Globus pallidus (tissue), 1 donor: ENCODE measurements at regions not wholly inside any gene's neighbourhood (a gene's known extent, or its start where the extent isn't known, plus 50 kb on each side); places are given as distances from the start of the nearest gene placed in this dataset.
"Not testable (repeated sequence)": the region's sequence is repeated elsewhere in the genome, so short reads cannot be mapped to it uniquely, and the experiment has no call there.

Experiments
- DNase-seq: peaks from one replicate; pipeline ENCODE4 v3.0.0-alpha.2; 2015; ENCODE audit warnings: low spot score

GRCh38 chr15:20473465-20473864, 68.1 kb downstream of the GOLGA6L6 start:
- not testable (repeated sequence) for DNase-seq

GRCh38 chr15:20472983-20473382, 68.6 kb downstream of the GOLGA6L6 start:
- DNase-seq = not testable (repeated sequence)

GRCh38 chr15:20470810-20471209, 70.8 kb downstream of the GOLGA6L6 start:
- DNase-seq = not testable (repeated sequence)

GRCh38 chr15:20441138-20441537, 100.5 kb downstream of the GOLGA6L6 start:
- DNase-seq = not testable (repeated sequence)

- not testable (repeated sequence) for DNase-seq
Measured at GRCh38 chr15:20440390-20440789, 101.2 kb downstream of the GOLGA6L6 start.

- not testable (repeated sequence) for DNase-seq
Measured at GRCh38 chr15:20439111-20439510, 102.5 kb downstream of the GOLGA6L6 start.

- not testable (repeated sequence) for DNase-seq
Measured at GRCh38 chr15:20438255-20438654, 103.3 kb downstream of the GOLGA6L6 start.

GRCh38 chr15:20433468-20433867, 108.1 kb downstream of the GOLGA6L6 start:
- not testable (repeated sequence) for DNase-seq

- DNase-seq = not testable (repeated sequence)
Measured at GRCh38 chr15:20430495-20430894, 111.1 kb downstream of the GOLGA6L6 start.

GRCh38 chr15:20420710-20421109, 120.9 kb downstream of the GOLGA6L6 start:
- DNase-seq = not testable (repeated sequence)

GRCh38 chr15:20416618-20417017, 125.0 kb downstream of the GOLGA6L6 start:
- DNase-seq = not testable (repeated sequence)

GRCh38 chr15:20409667-20410198, 131.9 kb downstream of the GOLGA6L6 start:
- not testable (repeated sequence) for DNase-seq

GRCh38 chr15:20409247-20409646, 132.4 kb downstream of the GOLGA6L6 start:
- no peak for DNase-seq

GRCh38 chr15:20407553-20407952, 134.0 kb downstream of the GOLGA6L6 start:
- DNase-seq = no peak

GRCh38 chr15:20404571-20404970, 137.0 kb downstream of the GOLGA6L6 start:
- not testable (repeated sequence) for DNase-seq

GRCh38 chr15:20402586-20402985, 139.0 kb downstream of the GOLGA6L6 start:
- DNase-seq = not testable (repeated sequence)

- not testable (repeated sequence) for DNase-seq
Measured at GRCh38 chr15:20401058-20401457, 140.5 kb downstream of the GOLGA6L6 start.

- DNase-seq = not testable (repeated sequence)
Measured at GRCh38 chr15:20398680-20399079, 142.9 kb downstream of the GOLGA6L6 start.

GRCh38 chr15:20388161-20388560, 153.4 kb downstream of the GOLGA6L6 start:
- not testable (repeated sequence) for DNase-seq

- DNase-seq = no peak
Measured at GRCh38 chr15:20386198-20386597, 155.4 kb downstream of the GOLGA6L6 start.

- not testable (repeated sequence) for DNase-seq
Measured at GRCh38 chr15:20380199-20380598, 161.4 kb downstream of the GOLGA6L6 start.

GRCh38 chr15:20376872-20377271, 164.7 kb downstream of the GOLGA6L6 start:
- no peak for DNase-seq

- not testable (repeated sequence) for DNase-seq
Measured at GRCh38 chr15:20372416-20372815, 169.2 kb downstream of the GOLGA6L6 start.

- DNase-seq = no peak
Measured at GRCh38 chr15:20369500-20369899, 172.1 kb downstream of the GOLGA6L6 start.
